D721Med (cell line): ENCODE measurements at regions not wholly inside any gene's neighbourhood (a gene's known extent, or its start where the extent isn't known, plus 50 kb on each side); places are given as distances from the start of the nearest gene placed in this dataset.
"Not testable (repeated sequence)": the region's sequence is repeated elsewhere in the genome, so short reads cannot be mapped to it uniquely, and the experiment has no call there.

Experiments
- DNase-seq: peaks from one replicate; pipeline ENCODE4 v3.0.0; 2011; ENCODE audit warnings: low spot score; ENCODE audit not compliant: insufficient read length
- FAIRE-seq: peaks from 2 replicates; lab custom pipeline; 2011; peaks lifted over from hg19 to GRCh38; lab: Jason Lieb, UNC
- CTCF ChIP-seq: IDR thresholded peaks from 2 replicates; pipeline ENCODE4 v1.5.1; 2012; ENCODE audit warnings: mild to moderate bottlenecking, control low read depth; ENCODE audit not compliant: insufficient read depth; ENCODE audit errors: missing control alignments

- DNase-seq, result no peak
- FAIRE-seq, result no peak
- no peak for TF ChIP-seq CTCF
These were observed 749.2 kb upstream of the PCDH15 start for GRCh38 chr10:55550236-55550635.

GRCh38 chr10:55537497-55537896, 736.5 kb upstream of the PCDH15 start:
- FAIRE-seq, result not testable (repeated sequence)

GRCh38 chr10:55519264-55519663, 718.2 kb upstream of the PCDH15 start:
- no peak for TF ChIP-seq CTCF
- DNase-seq, result no peak
- no peak for FAIRE-seq

More at GRCh38 chr10:55537497-55537896, 736.5 kb upstream of the PCDH15 start:
- not testable (repeated sequence) for DNase-seq

GRCh38 chr10:55518416-55518815, 717.4 kb upstream of the PCDH15 start:
- DNase-seq, FAIRE-seq: not testable (repeated sequence)

GRCh38 chr10:55509168-55509567, 708.1 kb upstream of the PCDH15 start:
- DNase-seq (no peak), FAIRE-seq (peak; percentile 16)
- no peak for TF ChIP-seq CTCF

- FAIRE-seq (peak; percentile 93), DNase-seq (no peak)
These were observed 700.0 kb upstream of the PCDH15 start for GRCh38 chr10:55500931-55501559.

GRCh38 chr10:55497893-55498499, 697.0 kb upstream of the PCDH15 start:
- no peak for TF ChIP-seq CTCF
- DNase-seq (no peak), FAIRE-seq (no peak)

More at GRCh38 chr10:55500931-55501559, 700.0 kb upstream of the PCDH15 start:
- peak; percentile 69 for TF ChIP-seq CTCF

- no peak for FAIRE-seq
- DNase-seq, result no peak
- TF ChIP-seq CTCF, result no peak
These were observed 694.5 kb upstream of the PCDH15 start for GRCh38 chr10:55495555-55495954.
